ENCODE measurements at regions not wholly inside any gene's neighbourhood (a gene's known extent, or its start where the extent isn't known, plus 50 kb on each side); places are given as distances from the start of the nearest gene placed in this dataset.

DNA sequence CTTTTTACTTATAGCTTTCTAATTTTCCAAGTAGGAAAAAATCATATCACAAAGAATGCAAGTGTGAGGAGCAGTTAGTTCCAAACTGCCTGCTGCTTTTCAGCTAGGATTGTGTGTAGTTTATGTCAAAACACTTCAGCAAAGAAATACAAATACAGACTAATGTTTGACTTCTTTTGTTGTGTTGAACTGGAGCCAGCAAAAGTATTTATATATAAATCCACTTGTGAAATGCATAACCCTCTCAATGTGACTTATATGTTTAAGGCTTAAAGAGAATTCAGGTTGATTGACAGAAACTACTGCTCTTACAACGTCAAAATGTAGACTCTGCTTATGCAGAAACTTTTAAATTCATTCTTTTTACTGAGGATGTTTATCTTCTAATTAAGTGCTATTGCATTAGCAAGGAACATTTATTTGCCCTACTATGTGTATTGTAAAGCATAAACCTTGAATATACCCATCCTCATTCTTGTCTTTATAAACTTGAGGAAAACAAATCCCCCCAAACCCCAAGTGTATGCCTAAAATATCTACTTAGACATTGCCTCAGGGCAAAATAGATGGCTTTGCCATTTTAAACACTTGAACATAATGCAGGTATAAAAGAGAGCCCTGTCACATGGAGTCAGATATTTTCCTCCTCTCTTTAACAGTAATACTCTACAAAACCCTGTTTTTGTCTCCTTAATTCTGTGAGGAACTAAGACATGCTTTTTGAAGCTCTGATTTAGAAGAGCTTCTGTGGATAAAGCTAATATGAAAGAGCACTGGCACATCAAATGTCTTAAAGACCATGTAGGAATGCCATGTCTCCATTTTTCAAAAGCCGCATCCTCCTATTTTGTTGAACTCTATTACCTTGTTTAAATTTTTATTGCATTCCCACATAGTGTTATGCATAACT lies 302.8 kb upstream of the TBC1D5 start:
- 62 to 63% methylated on average over 2 of the region's 2 CpGs for whole genome bisulfite sequencing, 2 donors
- Histone ChIP-seq H3K4me3 (no peak overlapping the region), H3K36me3 (no peaks in the 10 kb centered on the region), H3K27me3 (no peaks in the 10 kb centered on the region), H3K4me1 (no peaks in the 10 kb centered on the region), H3K9me3 (no peaks in the 10 kb centered on the region), H3K27ac (no peak overlapping the region)
- TF ChIP-seq POLR2A (IDR thresholded peaks at IDR 0.05), result no peak
- no peak for TF ChIP-seq POLR2AphosphoS5 (IDR thresholded peaks at IDR 0.05)
- TF ChIP-seq, protein P1, sequence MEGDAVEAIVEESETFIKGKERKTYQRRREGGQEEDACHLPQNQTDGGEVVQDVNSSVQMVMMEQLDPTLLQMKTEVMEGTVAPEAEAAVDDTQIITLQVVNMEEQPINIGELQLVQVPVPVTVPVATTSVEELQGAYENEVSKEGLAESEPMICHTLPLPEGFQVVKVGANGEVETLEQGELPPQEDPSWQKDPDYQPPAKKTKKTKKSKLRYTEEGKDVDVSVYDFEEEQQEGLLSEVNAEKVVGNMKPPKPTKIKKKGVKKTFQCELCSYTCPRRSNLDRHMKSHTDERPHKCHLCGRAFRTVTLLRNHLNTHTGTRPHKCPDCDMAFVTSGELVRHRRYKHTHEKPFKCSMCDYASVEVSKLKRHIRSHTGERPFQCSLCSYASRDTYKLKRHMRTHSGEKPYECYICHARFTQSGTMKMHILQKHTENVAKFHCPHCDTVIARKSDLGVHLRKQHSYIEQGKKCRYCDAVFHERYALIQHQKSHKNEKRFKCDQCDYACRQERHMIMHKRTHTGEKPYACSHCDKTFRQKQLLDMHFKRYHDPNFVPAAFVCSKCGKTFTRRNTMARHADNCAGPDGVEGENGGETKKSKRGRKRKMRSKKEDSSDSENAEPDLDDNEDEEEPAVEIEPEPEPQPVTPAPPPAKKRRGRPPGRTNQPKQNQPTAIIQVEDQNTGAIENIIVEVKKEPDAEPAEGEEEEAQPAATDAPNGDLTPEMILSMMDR (IDR thresholded peaks at IDR 0.05), result no peak
- TF ChIP-seq EP300 (IDR thresholded peaks at IDR 0.05), result no peak
- no peak for ATAC-seq (ENCODE audit: low FRiP score in 2 of 2)
- no peak for DNase-seq

DNA sequence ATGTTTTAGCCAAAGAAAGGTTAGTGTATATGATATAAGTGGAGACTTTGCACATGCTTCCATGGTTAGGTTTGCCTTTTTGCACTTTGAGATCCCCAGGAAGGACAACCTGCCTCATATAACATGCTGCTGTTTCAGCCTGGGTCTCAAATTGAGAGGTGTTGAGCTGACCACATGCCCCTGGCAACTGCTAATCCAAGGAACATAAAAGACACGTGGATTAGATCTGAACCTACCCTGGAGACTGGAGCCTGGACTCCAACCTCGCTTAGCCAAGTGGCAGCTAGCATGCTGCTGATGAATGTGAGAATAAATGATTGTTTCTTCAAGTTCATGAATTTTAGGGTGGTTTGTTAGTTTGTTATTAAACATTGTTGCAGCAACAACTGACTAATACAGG lies 301.8 kb upstream of the TBC1D5 start:
- DNase-seq (no peak), ATAC-seq (ENCODE audit: low FRiP score in 2 of 2) (no peak)
- Histone ChIP-seq H3K36me3 (no peaks in the 10 kb centered on the region), H3K9me3 (no peaks in the 10 kb centered on the region), H3K4me3 (no peak overlapping the region), H3K27ac (no peak overlapping the region), H3K4me1 (no peaks in the 10 kb centered on the region), H3K27me3 (no peaks in the 10 kb centered on the region)
- TF ChIP-seq POLR2A (IDR thresholded peaks at IDR 0.05) (no peak), POLR2AphosphoS5 (IDR thresholded peaks at IDR 0.05) (no peak), EP300 (IDR thresholded peaks at IDR 0.05) (no peak)
- TF ChIP-seq, protein P1 (IDR thresholded peaks at IDR 0.05), result no peak
- WGBS, 2 donors, result 71 to 84% methylated on average over 2 of the region's 2 CpGs

DNA sequence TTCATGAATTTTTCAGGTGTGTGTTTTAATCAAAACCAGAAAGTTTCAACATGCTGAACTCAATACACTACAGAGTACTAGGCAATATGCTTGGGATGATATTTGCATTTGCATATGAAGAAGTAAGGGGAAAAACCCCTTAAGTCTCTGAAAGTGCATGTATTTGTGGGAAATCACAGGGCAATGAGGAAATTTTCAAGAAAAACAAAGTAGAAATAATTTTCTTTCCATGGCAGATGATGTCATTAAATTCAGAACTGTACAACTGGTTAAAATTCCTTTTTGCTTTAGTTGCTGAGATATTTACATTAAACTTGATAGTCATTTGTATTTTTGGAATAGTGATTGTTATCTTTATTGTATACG lies 294.0 kb upstream of the TBC1D5 start:
- H3K9me3 ChIP-seq, result no peaks in the 10 kb centered on the region
- 62% methylated on average over 1 of the region's 1 CpG for WGBS, 2 donors
- no peaks in the 10 kb centered on the region for H3K36me3 ChIP-seq
- no peaks in the 10 kb centered on the region for H3K4me1 ChIP-seq
- DNase-seq (no peak), ATAC-seq (ENCODE audit: low FRiP score in 2 of 2) (no peak)
- TF ChIP-seq POLR2AphosphoS5 (IDR thresholded peaks at IDR 0.05) (no peak), EP300 (IDR thresholded peaks at IDR 0.05) (no peak), POLR2A (IDR thresholded peaks at IDR 0.05) (no peak)
- TF ChIP-seq, protein P1 (IDR thresholded peaks at IDR 0.05), result no peak
- H3K27ac ChIP-seq, result no peak overlapping the region
- H3K4me3 ChIP-seq, result no peak overlapping the region
- H3K27me3 ChIP-seq, result no peaks in the 10 kb centered on the region

DNA sequence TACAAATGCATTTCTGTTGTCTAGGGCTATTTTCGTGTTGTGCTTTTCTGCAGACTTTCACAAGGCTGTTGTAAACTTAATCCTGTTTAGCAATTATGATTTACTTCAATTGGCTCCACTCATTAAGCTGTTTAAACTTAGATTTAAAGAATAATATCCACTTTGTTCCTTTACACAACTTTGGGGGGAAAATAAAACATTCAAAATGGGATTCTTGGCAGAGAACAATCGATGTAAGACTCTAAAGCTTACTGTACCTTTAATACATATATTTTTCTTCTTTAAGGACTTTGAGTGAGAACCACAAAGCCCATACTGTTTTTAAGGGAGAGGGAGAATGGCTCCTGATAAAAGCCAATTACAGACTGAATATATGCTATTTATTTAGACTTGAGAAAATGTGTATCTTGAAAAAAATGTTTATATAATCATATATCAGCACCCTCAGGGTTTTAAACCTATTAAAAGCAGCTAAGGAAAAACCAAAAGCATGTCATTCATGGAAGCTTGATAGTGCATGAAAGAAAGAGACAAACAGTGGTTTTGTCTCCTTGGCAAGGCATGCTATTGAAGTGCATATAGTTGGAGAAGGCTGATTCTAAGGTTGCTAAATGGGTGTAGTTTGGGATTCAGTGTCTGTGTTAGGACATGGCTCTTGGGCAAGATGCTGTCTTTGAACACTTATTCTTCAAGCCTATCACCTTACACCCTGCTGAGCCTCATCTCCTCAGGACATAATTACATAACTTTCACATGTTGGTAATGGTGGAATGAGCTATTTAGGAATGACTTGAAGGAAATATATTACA lies 293.4 kb upstream of the TBC1D5 start:
- TF ChIP-seq, protein P1 (IDR thresholded peaks at IDR 0.05), result no peak
- TF ChIP-seq POLR2A (IDR thresholded peaks at IDR 0.05), result no peak
- TF ChIP-seq EP300 (IDR thresholded peaks at IDR 0.05), result no peak
- TF ChIP-seq POLR2AphosphoS5 (IDR thresholded peaks at IDR 0.05), result no peak
- Histone ChIP-seq H3K9me3 (no peaks in the 10 kb centered on the region), H3K36me3 (no peaks in the 10 kb centered on the region), H3K4me3 (no peak overlapping the region), H3K27ac (no peak overlapping the region), H3K4me1 (no peaks in the 10 kb centered on the region), H3K27me3 (no peaks in the 10 kb centered on the region)
- DNase-seq, result no peak
- no peak for ATAC-seq (ENCODE audit: low FRiP score in 2 of 2)
- WGBS, 2 donors, result 72% methylated on average over 2 of the region's 2 CpGs
